Osteoblast (primary cell): ENCODE measurements at regions not wholly inside any gene's neighbourhood (a gene's known extent, or its start where the extent isn't known, plus 50 kb on each side); places are given as distances from the start of the nearest gene placed in this dataset.

Experiments
- DNase-seq: peaks from one replicate; pipeline ENCODE4 v3.0.0; 2011; ENCODE audit warnings: low spot score, mixed read lengths; ENCODE audit not compliant: insufficient read length; ENCODE audit errors: missing footprints
- H2AFZ ChIP-seq: 2 replicates; pipeline ENCODE4 v1.6.0; 2011; ENCODE audit warnings: mild to moderate bottlenecking, low read length
- H3K27ac ChIP-seq: 2 replicates; pipeline ENCODE4 v1.5.1; 2011; ENCODE audit warnings: mild to moderate bottlenecking, low read depth, low read length, moderate library complexity
- H3K27me3 ChIP-seq: 2 replicates; pipeline ENCODE4 v1.6.0; 2012; ENCODE audit warnings: mild to moderate bottlenecking, control low read depth, inconsistent platforms, low read length, moderate library complexity; ENCODE audit not compliant: insufficient read depth
- H3K36me3 ChIP-seq: 2 replicates; pipeline ENCODE4 v1.5.1; 2011; ENCODE audit warnings: mild to moderate bottlenecking, low read length, control low read depth, moderate library complexity; ENCODE audit not compliant: insufficient read depth
- H3K4me1 ChIP-seq: 2 replicates; pipeline ENCODE4 v1.5.1; 2011; ENCODE audit warnings: mild to moderate bottlenecking, low read length, control low read depth, moderate library complexity; ENCODE audit not compliant: insufficient read depth
- H3K4me2 ChIP-seq: 2 replicates; pipeline ENCODE4 v1.6.0; 2011; ENCODE audit warnings: mild to moderate bottlenecking, low read length; ENCODE audit not compliant: insufficient read depth
- H3K4me3 ChIP-seq: fragments of 200-600 bp; sonication (generic); 3 replicates; pipeline ENCODE4 v1.5.1; 2012; ENCODE audit warnings: mild to moderate bottlenecking, low read length, inconsistent platforms; ENCODE audit not compliant: insufficient read depth
- H3K79me2 ChIP-seq: 2 replicates; pipeline ENCODE4 v1.6.0; 2012; ENCODE audit warnings: mild to moderate bottlenecking, low read length, control low read depth, inconsistent platforms; ENCODE audit not compliant: insufficient read depth
- H3K9me3 ChIP-seq: 2 replicates; pipeline ENCODE4 v1.5.1; 2011; ENCODE audit warnings: low read depth, low read length, control low read depth
- H4K20me1 ChIP-seq: 2 replicates; pipeline ENCODE4 v1.6.0; 2012; ENCODE audit warnings: mild to moderate bottlenecking, low read length, control low read depth; ENCODE audit not compliant: insufficient read depth
- TF ChIP-seq, protein P1 (sequence below): IDR thresholded peaks from 2 replicates; pipeline ENCODE4 v1.5.1; 2011; ENCODE audit warnings: mild to moderate bottlenecking, low read depth, low read length, moderate library complexity; ENCODE audit errors: extremely low read depth

DNA sequence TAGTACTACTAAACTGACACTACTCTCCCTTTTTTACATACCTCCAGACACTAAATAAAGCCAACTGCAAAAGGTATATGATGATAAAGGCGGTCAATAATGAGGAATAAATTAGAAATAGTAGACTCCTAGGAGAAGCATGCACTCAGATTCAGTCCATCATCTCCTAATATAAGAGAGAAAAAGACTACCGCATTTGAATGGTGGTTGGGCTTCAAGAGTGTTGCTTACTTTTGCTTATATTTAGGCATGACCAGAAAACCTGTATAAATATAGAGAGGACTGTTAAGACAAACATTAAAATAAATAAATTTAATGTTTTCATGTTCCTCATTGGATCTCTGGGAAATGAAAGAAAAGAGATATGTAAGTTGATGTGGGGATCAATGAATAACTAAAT lies 1137.0 kb downstream of the FAM181B start:
- no peaks in the 10 kb centered on the region for H3K9me3 ChIP-seq
- H3K27me3 ChIP-seq: no peaks in the 10 kb centered on the region
- TF ChIP-seq, protein P1, sequence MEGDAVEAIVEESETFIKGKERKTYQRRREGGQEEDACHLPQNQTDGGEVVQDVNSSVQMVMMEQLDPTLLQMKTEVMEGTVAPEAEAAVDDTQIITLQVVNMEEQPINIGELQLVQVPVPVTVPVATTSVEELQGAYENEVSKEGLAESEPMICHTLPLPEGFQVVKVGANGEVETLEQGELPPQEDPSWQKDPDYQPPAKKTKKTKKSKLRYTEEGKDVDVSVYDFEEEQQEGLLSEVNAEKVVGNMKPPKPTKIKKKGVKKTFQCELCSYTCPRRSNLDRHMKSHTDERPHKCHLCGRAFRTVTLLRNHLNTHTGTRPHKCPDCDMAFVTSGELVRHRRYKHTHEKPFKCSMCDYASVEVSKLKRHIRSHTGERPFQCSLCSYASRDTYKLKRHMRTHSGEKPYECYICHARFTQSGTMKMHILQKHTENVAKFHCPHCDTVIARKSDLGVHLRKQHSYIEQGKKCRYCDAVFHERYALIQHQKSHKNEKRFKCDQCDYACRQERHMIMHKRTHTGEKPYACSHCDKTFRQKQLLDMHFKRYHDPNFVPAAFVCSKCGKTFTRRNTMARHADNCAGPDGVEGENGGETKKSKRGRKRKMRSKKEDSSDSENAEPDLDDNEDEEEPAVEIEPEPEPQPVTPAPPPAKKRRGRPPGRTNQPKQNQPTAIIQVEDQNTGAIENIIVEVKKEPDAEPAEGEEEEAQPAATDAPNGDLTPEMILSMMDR: no peak
- no peaks in the 10 kb centered on the region for H3K79me2 ChIP-seq
- no peak for DNase-seq
- no peak overlapping the region for H3K4me2 ChIP-seq
- no peaks in the 10 kb centered on the region for H4K20me1 ChIP-seq
- H3K4me3 ChIP-seq: no peak overlapping the region
- H3K4me1 ChIP-seq: no peaks in the 10 kb centered on the region
- H2AFZ ChIP-seq: no peak overlapping the region
- no peak overlapping the region for H3K27ac ChIP-seq
- H3K36me3 ChIP-seq: no peaks in the 10 kb centered on the region

DNA sequence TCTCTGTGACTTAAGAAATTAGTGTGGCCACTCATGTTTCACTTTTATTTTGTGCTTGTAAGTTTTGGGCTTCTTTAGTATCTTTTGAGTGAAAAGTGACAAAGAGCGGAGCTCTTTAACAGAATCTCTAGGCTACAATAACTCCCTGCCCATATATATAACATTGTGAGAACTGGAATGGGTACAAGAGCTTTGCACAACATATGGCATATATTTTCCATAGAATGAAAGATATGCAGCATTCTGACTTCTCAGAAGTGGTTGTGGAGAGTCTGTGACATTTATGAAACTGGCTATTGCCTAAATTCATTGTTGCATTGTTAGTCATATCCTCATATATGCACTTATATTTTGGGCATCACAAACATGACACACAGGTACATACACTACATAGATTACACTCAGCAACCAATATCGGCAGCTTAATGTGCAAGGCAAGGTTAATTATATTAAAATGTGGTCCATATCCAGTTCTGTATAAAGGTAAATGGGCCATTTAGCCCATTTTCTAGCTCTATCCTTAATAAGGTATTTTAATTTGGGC lies 1148.2 kb downstream of the FAM181B start:
- Histone ChIP-seq H4K20me1 (no peaks in the 10 kb centered on the region), H3K4me1 (no peaks in the 10 kb centered on the region), H3K79me2 (no peaks in the 10 kb centered on the region), H3K27ac (no peak overlapping the region), H3K4me2 (no peak overlapping the region), H3K36me3 (no peaks in the 10 kb centered on the region), H3K9me3 (no peaks in the 10 kb centered on the region), H3K27me3 (no peaks in the 10 kb centered on the region), H3K4me3 (no peak overlapping the region), H2AFZ (no peak overlapping the region)
- DNase-seq: no peak
- TF ChIP-seq, protein P1: no peak

DNA sequence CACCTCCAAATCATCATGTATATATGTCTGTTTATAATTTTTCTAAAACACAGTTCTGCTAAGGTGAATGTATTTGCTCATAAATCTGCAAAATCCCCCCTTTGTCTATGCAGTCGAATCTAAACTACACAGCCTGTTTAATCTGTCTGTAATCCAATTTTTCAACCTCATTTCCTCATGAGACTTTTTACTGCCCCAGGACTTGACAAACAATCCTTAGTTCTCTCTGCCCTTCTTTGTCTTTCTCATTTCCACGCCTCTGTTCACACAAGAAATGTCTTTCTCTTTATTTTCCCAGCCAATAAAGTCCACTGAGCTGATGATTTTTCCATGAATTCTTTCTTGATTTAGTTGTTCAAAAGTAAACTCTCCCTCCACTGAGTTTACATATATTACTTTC lies 1154.3 kb downstream of the FAM181B start:
- H3K4me3 ChIP-seq: no peak overlapping the region
- no peak overlapping the region for H3K4me2 ChIP-seq
- no peaks in the 10 kb centered on the region for H3K36me3 ChIP-seq
- no peak overlapping the region for H2AFZ ChIP-seq
- H3K27me3 ChIP-seq: no peaks in the 10 kb centered on the region
- H3K9me3 ChIP-seq: no peaks in the 10 kb centered on the region
- TF ChIP-seq, protein P1: no peak
- no peaks in the 10 kb centered on the region for H3K79me2 ChIP-seq
- DNase-seq: no peak
- no peaks in the 10 kb centered on the region for H4K20me1 ChIP-seq
- H3K27ac ChIP-seq: no peak overlapping the region
- no peaks in the 10 kb centered on the region for H3K4me1 ChIP-seq

DNA sequence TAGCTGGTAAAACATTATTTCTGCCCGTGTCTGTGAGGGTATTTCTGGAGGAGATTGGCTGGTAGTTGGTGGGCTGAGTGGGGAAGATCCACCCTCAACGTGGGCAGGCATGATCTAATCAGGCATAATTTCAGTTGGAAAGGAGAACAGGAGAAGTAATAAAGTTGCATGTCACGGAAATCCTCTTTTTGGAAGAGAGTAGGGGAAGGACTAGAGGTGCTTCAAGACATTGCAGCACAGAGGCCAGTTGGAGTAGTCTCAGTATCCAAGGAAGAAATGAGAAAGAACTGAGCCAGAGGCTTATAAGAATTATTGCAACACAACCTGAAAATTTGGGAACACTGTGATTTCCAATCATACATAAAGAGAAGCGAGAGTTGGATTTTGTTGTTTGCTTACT lies 1155.1 kb downstream of the FAM181B start:
- Histone ChIP-seq H4K20me1 (no peaks in the 10 kb centered on the region), H3K27me3 (no peaks in the 10 kb centered on the region), H3K4me1 (no peaks in the 10 kb centered on the region), H3K9me3 (no peaks in the 10 kb centered on the region), H2AFZ (no peak overlapping the region), H3K36me3 (no peaks in the 10 kb centered on the region), H3K79me2 (no peaks in the 10 kb centered on the region), H3K4me3 (no peak overlapping the region), H3K4me2 (no peak overlapping the region), H3K27ac (no peak overlapping the region)
- TF ChIP-seq, protein P1: no peak
- no peak for DNase-seq
